ENCODE measurements at regions not wholly inside any gene's neighbourhood (a gene's known extent, or its start where the extent isn't known, plus 50 kb on each side); places are given as distances from the start of the nearest gene placed in this dataset.
"Not testable (repeated sequence)": the region's sequence is repeated elsewhere in the genome, so short reads cannot be mapped to it uniquely, and the experiment has no call there.

DNA sequence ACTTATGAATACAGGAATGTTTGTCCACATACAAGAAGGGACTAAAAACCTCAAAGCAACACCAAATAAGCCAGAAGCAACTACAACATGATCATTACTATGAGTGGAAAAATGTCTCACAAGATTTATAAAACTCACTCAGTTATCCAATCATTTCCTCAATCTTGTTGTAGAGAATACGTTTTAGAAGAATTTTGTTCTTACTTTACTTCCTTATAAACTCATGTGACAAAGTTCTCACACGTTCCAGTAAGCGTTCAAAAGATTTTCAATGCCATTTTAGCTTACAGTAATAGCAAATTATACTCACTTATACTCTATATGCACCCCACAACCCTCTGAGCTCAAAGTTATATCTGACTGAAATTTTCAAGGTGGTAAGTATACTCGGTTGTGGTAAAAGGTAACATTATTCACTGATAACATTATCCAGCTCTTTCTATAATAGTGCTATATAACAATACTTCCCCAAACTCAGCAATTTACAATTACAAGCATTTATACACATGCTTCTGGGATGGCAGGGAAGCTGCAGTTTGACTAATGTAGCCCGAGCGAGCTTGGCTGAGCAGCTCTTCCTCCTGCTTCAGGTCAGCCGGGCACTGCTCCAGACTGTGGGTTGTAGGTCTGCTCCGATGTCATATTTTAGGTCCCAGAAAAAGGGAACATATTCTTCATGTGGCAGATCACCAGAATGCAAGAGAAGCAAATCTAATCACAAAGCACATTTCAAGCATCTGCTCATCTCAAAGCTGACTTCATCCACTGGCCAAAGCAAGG lies 226.3 kb downstream of the RCHY1 start:
- ATAC-seq, result no peak

DNA sequence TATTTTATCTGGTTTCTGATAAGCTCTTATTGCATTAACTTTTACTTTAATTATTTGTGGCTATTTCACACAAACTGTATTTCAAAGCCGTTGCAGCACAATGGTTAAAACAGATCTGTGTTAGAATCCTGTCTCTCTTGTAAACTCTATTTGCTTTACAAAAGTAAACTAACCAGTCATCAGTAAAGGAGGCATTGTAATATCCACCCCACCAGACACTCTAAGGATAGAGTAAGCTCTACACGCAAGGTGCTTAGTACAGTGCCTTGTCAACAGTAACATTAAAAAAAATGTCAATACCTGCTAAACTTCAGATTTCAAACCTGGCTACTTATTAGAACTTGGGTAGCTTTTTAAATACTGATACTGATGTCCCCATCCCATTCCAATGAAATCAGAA lies 228.4 kb downstream of the RCHY1 start:
- ATAC-seq, result no peak

DNA sequence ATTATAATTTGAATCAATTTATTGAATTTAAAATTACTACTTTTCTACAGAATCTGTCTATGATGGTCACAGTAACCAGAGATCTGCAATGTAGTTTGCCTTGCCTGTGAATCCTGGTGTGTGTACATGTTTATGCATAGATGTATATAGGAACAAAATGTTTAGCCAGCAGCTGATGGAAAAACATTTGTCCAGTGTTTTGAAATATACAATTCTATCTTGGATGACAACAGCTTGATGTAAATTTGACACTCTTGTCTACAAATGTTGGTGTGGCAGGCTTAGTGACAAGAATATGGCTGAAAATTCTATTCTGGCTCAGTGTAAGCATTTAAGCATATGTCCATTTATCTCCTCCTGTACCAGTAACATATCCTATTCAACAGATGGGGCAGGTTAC lies 229.4 kb downstream of the RCHY1 start:
- no peak for ATAC-seq

DNA sequence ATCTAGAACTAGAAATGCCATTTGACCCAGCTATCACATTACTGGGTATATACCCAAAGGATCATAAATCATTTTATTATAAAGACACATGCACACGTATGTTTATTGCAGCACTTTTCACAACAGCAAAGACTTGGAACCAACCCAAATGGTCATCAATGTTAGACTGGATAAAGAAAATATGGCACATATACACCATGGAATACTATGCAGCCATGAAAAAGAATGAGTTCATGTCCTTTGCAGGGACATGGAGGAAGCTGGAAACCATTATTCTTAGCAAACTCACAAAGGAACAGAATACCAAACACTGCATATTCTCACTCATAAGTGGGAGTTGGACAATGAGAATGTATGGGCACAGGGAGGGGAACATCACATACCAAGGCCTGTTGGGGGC lies 233.7 kb downstream of the RCHY1 start:
- not testable (repeated sequence) for ATAC-seq

DNA sequence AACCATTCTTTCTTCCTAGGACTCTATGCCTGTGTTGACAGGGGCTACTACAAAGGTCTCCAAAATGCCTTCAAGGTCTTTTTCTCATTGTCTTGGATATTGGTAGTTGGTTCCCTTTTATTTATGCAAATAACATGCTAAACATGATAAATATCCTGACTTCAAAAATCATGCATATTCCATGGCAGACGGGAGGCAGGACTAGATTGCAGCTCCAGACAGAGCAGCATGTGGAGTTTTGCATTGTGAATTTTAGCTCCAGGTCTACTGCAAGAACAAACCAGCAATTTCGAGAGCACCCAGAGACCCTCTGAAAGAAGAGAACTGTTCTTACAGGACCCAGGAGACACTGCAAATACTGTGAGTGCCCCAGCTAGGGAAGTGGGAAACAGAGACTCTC lies 254.9 kb downstream of the RCHY1 start:
- ATAC-seq, result no peak

DNA sequence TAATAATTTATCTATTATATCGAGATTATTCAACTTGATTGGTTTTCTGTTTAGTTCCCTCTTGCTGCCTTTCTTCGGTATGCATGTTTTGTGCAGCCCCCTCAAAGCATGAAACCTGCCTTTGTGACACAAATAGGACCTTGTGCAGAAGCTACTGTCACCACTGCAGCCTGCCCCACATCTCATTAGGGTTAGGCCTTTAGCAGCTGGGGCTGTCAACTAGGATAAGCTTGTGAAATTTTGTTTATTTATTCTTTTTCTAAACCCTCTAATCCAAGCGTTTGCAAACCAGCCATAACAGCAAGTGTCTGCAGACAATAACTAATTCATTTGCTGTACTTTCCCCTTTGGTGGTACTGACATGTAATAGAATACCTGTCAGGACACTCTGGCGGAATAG lies 258.9 kb downstream of the RCHY1 start:
- ATAC-seq, result no peak

DNA sequence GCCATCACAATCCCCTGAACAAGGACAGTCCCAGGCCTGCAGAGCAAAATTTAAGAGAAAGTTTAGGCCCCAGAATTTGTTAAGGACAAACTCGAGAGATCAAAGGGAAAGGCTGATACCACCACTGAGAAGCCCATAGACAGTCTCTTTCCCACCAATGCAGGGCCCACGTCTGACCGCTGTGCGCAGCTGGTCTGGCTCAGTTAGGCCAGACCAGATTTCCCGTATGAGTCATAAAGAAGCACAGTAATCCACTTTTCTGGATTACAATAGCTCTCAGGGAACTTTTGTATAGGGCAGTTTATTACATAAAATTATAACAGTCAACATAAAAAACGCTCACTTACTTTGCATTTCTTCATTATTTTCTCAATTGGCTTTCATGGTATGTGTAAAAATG lies 259.5 kb downstream of the RCHY1 start:
- no peak for ATAC-seq

DNA sequence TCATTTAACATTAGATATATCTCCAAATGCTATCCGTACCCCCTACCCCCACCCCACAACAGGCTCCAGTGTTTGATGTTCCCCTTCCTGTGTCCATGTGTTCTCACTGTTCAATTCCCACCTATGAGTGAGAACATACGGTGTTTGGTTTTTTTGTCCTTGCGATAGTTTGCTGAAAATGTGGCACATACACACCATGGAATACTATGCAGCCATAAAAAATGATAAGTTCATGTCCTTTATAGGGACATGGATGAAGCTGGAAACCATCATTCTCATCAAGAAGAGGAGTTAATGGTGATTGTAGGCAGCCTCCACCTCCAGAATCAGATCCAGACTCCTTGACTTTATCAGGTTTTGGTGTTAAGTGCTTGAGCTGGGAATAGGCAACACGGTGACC lies 261.1 kb downstream of the RCHY1 start:
- ATAC-seq, result not testable (repeated sequence)

DNA sequence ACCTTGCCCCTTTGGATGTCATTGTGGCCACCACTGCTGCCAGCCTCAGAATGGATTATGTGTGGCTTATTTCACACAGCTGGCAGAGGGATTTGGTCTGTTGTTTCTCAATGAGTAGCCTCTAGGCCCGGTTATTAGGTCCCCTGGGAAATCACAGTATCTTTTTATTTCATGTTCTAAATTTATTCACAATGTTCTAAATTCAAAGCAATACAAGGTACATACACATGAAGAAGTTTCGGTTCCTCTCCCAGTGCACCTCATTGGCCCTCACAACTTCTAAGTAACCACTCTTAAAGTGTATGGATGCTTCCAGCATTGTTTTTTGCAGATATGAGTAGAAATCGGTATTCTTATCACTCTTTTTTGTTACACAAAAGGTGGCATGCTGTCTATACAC lies 262.7 kb downstream of the RCHY1 start:
- ATAC-seq, result no peak

DNA sequence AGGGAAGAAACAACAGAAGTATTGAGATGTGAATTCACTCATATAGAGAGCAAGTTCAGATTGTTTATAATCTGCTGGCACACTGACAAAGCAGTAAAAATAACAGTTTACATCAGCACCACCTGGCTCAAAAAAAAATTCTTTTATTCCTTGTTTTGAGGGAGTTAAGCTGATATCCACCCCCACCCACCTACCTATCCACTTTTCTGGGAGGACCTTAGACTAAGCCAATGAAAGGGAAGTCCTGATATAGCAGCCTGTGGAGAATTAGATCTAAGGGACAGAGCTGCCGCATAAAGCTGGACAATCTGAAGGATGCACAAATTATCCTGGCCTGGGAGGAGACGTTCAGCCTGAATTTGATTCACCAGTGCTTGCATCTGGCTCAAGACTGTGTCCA lies 264.5 kb downstream of the RCHY1 start:
- ATAC-seq, result no peak

DNA sequence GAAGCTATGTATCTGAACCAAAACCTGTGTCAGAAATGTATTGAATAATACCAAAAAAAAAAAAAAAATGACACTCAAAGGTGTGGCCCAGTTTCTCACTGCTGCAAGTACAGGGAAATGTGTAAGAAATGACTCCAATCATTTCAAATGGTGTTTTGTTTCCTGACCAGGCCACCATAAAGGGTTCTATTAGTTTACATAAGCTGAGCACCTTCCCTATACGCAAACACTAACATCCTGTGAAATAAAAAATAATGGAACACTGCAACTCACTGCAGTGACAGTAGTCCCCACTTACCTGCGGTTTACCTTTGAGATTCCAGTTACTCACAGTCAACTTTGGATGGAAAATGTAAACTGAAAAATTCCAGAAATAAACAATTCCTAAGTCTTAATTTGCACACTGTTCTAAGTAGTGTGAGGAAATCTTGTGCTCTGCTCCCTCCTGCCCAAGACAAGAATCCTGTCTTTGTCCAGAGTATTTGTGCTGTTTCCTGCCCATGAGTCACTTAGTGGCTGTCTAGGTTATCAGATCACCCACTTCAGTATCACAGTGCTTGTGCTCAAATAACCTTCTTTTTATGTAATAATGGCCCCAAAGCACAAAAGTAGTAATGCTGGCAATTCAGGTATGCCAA lies 265.3 kb downstream of the RCHY1 start:
- no peak for ATAC-seq

DNA sequence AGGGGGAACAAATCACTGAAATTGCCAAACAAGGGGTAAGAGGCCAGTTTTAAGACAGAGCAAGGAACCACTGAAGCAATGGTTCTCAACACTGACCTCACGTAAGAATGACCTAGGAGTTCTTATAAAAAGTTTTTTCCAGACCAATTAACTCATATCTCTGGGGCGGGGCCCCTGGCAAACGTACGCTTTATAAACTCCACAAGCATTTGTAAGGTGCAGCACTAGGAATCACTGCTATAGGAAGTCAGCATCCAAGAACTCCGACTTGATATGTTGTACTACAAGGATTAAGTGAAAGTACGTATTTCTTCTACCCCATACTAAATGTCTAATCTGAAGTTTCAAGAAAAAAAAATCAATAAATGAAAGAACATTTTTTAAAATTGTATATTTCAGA lies 269.9 kb downstream of the RCHY1 start:
- no peak for ATAC-seq

DNA sequence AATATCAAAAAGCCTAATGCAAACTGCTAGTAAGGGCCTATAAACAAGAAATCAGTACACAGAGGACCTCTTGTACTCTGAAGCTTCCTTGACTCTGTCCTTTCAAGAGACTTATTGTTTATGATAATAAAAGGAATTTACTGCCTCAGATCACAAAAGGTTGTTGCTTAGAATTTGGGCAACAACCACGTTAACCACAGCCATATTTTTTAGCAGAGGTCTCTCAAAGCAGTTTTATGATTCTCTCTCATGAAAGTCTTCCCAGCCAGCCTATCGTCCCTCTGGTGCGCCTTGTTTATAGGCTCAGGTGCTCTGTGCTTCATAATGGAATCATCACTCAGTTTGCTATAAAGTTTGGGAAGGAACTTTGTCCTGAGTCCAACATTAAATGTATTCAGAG lies 270.6 kb downstream of the RCHY1 start:
- no peak for ATAC-seq

DNA sequence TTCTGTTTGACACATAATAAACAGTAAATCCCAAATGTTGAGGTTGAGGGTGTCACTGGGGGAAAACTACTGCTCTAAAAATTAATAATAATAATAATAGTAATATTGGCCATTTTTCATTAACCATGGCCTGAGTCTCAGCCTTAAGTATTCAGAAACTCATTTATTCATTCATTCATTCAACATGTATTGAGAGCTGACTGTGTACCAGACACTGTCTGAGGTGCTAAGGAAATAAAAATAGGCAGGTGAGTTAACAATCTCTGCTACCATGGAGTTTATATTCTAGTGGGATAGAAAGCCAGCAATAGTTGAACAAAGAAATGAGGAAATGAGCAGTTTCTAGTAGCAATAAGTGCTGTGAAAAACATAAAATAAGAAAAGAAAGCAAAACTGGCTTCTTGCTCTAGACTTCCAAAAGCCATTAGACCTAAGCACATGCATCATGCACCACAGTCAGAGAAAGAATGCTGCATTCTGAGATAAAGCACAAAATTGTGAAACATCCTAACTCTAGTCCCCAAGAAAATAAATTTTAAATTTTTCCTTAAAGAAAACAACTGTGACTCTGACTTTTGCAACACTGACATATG lies 278.7 kb downstream of the RCHY1 start:
- no peak for ATAC-seq

DNA sequence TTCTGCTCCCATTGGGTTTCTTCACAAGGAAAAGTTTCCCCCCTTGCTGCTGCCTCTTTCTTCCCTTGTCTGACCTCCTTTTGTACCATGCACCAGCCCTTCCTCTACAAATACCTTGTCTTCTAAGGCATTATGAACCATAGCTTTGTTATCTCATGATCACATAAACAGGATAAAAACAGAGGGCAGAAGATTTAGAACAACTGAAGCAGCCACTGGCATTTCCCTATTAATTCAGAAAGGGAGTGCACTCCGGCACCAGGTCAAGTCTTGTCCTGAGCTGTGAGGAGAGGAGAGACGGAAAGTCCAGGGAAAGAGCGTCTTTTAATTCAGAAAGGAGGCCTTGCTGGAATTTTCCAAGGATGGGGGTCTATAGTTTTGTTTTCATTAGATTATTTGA lies 281.7 kb downstream of the RCHY1 start:
- no peak for ATAC-seq

DNA sequence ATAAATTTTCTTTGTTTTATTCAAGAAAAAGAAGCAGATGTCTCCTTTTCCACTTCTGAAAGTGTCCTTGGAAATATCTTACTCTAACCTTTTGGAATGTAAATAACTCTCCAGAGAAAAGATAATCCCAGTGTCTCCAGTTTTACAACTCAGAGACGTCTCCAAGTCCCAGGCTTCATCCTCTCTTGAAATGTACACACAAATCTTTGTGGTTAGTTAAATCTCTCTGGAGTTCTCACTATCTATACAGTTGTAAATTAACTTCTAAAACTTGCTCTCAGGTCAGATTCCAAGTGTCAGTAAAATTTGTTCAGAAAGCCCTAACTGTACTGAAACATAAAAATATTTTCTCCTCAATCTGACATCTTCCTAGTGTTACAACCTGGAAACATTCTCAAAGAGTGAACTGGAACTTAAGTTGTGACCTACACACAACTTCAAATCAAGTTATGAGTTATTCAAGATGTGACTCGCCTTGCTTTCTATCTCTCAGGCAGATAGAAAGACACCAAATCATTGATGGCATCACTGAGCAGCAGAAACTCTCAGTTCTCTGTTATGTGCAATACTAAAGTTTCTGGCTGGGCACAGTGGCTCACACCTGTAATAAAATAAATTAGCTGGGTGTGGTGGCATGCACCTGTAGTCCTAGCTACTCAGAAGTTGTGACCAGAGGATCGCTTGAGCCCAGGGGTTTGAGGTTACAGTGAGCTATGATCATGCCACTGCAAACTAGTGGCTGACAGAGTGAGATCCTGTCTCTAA lies 284.2 kb downstream of the RCHY1 start:
- no peak for ATAC-seq

DNA sequence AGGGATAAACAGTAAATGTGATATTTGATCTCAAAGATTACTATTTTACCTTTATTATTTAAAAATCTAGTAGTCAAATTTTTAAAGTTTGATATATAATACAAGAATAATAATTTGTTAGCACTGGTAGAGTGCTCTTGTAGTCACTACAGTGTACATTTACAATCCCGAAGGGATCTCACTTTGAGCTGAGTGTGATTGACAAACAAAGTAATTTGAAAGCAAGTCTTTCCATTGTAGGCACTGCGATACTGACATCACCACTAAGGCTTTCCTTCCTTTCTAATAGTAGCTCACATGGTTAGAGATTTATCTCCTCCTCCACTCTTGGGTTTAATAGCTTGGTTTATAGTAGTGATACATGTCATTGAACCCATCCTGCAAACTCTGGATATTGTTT lies 280.6 kb downstream of the PARM1 start:
- ATAC-seq, result no peak

DNA sequence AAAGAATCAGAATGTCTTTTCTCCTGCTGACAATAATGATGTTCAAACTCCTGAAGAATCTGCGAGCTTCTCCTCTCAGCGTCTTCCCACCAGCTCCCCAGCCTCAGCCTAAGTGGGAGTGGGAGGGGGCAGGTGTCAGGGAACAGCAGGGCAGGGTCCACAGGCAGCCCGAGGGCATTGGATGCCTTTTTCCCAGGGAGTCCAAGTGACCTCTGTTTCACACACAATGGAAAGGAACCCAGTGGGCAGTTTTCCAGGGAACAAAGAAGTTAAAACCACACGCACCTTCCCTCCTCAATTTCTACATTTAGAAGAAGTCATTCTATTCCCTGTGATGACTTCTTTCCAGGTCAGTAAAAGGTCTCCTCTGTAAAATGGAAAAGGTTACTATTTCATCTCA lies 278.5 kb downstream of the PARM1 start:
- no peak for ATAC-seq

DNA sequence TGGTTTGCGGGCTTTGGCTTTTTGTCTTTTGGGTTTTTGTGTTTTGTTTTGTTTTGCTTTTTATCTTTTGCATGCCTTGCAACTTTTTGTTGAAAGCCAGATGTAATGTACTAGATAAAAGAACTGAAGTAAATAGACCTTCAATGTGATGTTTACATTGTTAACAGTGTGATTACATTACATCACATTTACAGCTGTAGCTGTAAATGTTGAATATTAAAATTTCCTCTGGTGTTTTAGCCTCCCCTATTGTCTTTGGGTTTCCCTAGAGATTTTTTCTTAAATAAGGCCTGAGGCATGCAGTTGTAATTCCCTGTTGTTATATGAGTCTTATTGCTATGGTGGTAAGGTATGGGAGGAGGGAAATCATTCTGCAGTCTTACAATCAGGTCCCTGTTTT lies 275.0 kb downstream of the PARM1 start:
- ATAC-seq, result no peak

DNA sequence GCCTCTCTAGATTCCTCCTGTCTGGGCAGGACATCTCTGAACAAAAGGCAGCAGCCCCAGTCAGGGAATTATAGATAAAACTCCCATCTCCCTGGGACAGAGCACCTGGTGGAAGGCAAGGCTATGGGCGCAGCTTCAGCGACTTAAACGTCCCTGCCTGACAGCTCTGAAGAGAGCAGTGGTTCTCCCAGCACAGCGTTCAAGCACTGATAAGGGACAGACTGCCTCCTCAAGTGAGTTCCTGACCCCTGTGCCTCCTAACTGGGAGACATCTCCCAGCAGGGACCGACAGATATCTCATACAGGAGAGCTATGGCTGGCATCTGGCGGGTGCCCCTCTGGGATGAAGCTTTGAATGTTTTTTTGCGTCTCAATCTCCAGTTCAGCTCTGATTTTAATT lies 262.2 kb downstream of the PARM1 start:
- ATAC-seq, result no peak

DNA sequence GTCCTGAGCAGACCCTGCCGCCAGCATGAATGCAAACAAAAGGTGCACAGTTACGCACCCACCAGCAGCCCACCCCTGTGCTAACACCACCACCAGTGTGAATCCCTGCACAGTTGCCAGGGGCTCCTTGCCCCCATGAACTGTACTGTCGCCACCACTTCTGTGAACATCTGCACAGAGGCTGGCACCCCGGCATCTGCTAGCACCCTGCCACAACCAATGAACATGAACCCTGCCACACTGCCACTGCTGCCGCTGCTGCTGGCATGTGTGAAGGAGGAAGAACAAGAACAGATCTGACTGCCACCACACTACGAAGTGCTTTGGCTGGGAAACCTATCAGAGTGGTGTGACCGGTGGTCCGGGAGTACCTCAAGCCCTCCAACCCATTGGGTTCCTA lies 261.3 kb downstream of the PARM1 start:
- no peak for ATAC-seq

DNA sequence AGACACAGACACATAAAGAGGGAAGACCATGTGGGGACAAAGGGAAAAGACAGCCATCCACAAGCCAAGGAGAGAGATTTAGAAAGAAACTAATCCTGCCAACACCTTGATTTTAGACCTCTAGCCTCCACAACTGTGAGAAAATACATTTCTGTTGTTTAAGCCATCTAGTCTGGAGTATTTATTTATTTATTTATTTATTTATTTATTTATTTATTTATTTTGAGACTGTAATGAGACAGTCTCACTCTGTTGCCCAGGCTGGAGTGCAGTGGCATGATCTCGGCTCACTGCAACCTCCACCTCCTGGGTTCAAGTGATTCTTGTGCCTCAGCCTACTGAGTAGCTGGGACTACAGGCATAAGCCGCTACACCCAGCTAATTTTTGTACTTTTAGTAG lies 259.3 kb downstream of the PARM1 start:
- not testable (repeated sequence) for ATAC-seq

DNA sequence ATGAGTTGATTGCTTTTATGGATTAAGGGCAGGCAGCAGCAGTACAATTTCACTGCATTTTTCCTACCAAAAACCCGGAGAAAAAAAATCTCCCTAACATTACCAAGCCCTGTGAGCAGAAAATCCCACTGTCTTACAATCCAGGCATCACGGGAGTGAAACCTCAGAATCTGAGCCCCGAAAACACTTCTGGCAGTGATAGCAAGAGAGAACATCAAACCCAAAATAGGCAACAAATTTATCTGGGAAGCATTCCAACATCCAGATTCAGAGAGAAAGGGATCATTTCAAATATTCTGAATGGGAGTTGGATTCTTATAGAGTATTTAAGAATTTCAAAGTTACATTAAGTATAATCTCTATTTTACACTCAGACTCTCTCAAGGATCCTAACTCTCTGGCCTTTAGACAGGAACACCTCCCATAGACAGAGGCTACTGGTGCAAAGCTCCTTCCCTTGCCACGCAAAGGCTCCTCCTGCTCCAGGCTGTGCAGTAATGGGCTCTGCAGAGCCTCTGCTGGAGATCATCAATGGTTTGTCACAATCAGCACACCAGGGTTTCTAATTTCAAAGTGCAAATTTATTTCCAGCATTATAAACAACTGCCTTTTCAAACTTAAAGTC lies 256.9 kb downstream of the PARM1 start:
- no peak for ATAC-seq
